ENCODE measurements at regions not wholly inside any gene's neighbourhood (a gene's known extent, or its start where the extent isn't known, plus 50 kb on each side); places are given as distances from the start of the nearest gene placed in this dataset.

DNA sequence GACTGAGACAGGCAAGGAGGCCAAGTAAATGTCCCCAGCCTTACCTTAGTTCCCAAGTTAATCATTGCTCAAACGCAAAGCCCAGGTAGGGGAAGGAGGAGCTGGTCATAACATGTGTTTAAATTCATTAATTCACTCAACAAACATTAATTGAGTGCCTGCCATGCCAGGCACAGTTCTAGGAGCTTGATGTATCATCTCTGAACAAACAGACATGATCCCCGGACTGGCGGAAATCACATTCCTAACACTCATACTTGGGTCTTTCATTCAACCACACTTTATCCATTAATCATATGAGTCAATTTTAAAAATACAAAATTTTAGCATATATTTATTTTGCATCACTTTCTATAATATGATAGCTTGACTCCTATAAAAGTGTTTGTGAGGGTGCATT lies 335.3 kb upstream of the NOCT start:
- TF ChIP-seq, protein P1, sequence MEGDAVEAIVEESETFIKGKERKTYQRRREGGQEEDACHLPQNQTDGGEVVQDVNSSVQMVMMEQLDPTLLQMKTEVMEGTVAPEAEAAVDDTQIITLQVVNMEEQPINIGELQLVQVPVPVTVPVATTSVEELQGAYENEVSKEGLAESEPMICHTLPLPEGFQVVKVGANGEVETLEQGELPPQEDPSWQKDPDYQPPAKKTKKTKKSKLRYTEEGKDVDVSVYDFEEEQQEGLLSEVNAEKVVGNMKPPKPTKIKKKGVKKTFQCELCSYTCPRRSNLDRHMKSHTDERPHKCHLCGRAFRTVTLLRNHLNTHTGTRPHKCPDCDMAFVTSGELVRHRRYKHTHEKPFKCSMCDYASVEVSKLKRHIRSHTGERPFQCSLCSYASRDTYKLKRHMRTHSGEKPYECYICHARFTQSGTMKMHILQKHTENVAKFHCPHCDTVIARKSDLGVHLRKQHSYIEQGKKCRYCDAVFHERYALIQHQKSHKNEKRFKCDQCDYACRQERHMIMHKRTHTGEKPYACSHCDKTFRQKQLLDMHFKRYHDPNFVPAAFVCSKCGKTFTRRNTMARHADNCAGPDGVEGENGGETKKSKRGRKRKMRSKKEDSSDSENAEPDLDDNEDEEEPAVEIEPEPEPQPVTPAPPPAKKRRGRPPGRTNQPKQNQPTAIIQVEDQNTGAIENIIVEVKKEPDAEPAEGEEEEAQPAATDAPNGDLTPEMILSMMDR (IDR thresholded peaks at IDR 0.05), result no peak
- peaks cover 29% of the 10 kb centered on the region for H3K27me3 ChIP-seq
- H3K4me3 ChIP-seq (ENCODE audit: low read depth in 1 of 2, low read length in 1 of 2), result no peak overlapping the region
- no peaks in the 10 kb centered on the region for H3K9me3 ChIP-seq
- no peaks in the 10 kb centered on the region for H3K36me3 ChIP-seq
- H3K27ac ChIP-seq, result no peak overlapping the region
- no peaks in the 10 kb centered on the region for H3K4me1 ChIP-seq (ENCODE audit: control insufficient read depth in 1 of 2, insufficient read depth in 1 of 2, low read depth in 1 of 2, low read length in 1 of 2)

DNA sequence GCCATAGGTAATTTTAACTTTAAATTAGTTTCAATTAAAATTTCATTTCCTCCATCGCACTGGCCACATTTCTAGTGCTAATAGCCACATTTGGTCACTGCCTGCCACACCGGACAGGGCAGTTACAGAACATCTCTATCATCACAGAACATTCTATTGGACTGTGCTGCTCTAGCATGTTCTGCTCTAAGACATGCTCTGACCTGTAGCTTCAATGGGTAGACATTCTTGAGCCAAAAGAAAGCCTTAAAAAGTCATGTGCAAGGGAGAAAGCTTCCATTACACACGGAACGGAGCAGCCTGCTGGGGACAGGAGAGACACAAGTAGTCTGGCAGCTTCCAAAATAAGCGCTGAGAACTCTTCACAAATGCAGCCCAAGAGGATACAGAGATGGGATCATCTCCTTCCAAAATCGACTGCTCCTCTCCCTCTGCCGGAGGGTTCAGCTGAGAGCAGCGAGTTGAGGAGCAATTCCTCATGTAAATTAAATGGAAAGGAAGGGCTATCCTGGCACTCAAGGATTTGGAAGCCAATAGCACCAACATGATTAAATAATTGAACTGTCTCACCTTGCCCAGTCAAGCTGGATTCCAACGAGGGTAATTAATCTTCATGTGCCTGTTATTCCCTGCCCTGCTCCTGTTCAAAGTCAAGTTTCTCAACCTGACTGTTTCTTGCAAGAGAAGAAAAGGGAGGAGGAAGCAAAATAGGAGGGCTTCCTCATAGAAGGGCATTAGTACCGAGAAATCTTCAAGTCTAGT lies 336.4 kb upstream of the NOCT start:
- Histone ChIP-seq H3K27me3 (peaks cover 27% of the 10 kb centered on the region), H3K36me3 (no peaks in the 10 kb centered on the region), H3K27ac (no peak overlapping the region), H3K9me3 (no peaks in the 10 kb centered on the region), H3K4me1 (ENCODE audit: control insufficient read depth in 1 of 2, insufficient read depth in 1 of 2, low read depth in 1 of 2, low read length in 1 of 2) (no peaks in the 10 kb centered on the region), H3K4me3 (ENCODE audit: low read depth in 1 of 2, low read length in 1 of 2) (no peak overlapping the region)
- TF ChIP-seq, protein P1 (IDR thresholded peaks at IDR 0.05), result no peak

DNA sequence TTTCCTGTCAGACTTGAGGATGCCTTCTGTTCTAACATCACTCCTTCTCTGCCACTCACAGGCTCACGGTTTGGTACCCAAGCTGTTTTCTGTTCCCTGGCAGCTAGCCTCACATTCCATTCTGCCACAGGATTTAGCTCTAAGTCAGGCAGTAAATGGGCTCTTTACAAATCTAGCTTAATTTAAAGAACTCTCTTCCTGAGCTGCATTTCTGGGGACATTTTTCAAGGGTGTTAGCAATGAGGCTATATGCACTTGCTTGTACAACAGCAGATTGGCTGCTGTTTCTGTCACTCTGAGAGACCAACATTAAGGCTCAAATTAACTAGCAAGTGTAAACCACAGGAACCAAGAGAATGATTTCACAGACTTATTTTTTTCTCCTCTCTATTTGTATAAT lies 337.8 kb upstream of the NOCT start:
- TF ChIP-seq, protein P1 (IDR thresholded peaks at IDR 0.05), result no peak
- no peak overlapping the region for H3K27ac ChIP-seq
- H3K4me3 ChIP-seq (ENCODE audit: low read depth in 1 of 2, low read length in 1 of 2), result no peak overlapping the region
- no peaks in the 10 kb centered on the region for H3K4me1 ChIP-seq (ENCODE audit: control insufficient read depth in 1 of 2, insufficient read depth in 1 of 2, low read depth in 1 of 2, low read length in 1 of 2)
- peaks cover 19% of the 10 kb centered on the region for H3K27me3 ChIP-seq
- no peaks in the 10 kb centered on the region for H3K36me3 ChIP-seq
- no peaks in the 10 kb centered on the region for H3K9me3 ChIP-seq

DNA sequence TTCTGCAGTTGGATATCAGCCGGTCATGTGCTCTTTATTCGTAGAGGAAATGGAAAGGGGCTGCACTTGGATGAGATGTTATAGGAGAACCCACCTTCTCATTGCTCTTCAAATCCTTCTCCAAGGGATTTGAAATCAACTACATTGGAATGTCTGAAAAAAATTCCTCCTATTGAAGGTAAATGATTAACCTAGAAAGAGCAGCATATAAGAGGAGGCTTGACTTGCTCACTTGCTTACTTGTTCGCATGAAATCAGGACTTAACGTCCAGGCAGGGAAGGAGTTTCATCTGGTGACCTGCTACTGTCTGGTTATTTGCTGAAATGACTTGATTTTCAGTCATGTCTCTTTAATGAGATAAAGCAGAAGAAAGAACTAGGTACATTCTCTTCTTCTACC lies 338.4 kb upstream of the NOCT start:
- H3K27ac ChIP-seq, result no peak overlapping the region
- H3K4me3 ChIP-seq (ENCODE audit: low read depth in 1 of 2, low read length in 1 of 2), result no peak overlapping the region
- TF ChIP-seq, protein P1 (IDR thresholded peaks at IDR 0.05), result no peak
- no peaks in the 10 kb centered on the region for H3K9me3 ChIP-seq
- H3K36me3 ChIP-seq, result no peaks in the 10 kb centered on the region
- H3K27me3 ChIP-seq, result peaks cover 18% of the 10 kb centered on the region
- no peaks in the 10 kb centered on the region for H3K4me1 ChIP-seq (ENCODE audit: control insufficient read depth in 1 of 2, insufficient read depth in 1 of 2, low read depth in 1 of 2, low read length in 1 of 2)

DNA sequence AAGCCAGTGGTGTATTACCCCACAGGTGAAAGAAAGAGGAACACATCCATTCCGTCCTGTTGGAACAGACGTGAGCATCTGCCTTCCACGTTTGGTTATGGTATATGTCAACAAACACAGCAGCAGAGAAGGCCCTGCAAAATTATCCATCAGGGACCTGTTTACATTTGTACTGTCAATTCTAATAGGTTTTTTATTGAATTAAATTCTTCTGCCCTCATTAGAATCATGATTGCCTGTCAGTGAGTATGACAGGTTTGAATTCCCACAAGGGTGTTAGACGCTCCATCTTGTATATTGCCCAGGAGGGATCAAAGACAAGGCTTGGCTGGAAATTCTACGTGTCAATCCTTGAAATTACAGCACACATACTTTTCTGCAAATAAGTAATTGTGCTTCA lies 339.9 kb upstream of the NOCT start:
- Histone ChIP-seq H3K27me3 (peaks cover 12% of the 10 kb centered on the region), H3K27ac (no peak overlapping the region), H3K36me3 (no peaks in the 10 kb centered on the region), H3K9me3 (no peaks in the 10 kb centered on the region), H3K4me3 (ENCODE audit: low read depth in 1 of 2, low read length in 1 of 2) (no peak overlapping the region), H3K4me1 (ENCODE audit: control insufficient read depth in 1 of 2, insufficient read depth in 1 of 2, low read depth in 1 of 2, low read length in 1 of 2) (no peaks in the 10 kb centered on the region)
- TF ChIP-seq, protein P1 (IDR thresholded peaks at IDR 0.05), result no peak
